ENCODE measurements at regions not wholly inside any gene's neighbourhood (a gene's known extent, or its start where the extent isn't known, plus 50 kb on each side); places are given as distances from the start of the nearest gene placed in this dataset.

DNA sequence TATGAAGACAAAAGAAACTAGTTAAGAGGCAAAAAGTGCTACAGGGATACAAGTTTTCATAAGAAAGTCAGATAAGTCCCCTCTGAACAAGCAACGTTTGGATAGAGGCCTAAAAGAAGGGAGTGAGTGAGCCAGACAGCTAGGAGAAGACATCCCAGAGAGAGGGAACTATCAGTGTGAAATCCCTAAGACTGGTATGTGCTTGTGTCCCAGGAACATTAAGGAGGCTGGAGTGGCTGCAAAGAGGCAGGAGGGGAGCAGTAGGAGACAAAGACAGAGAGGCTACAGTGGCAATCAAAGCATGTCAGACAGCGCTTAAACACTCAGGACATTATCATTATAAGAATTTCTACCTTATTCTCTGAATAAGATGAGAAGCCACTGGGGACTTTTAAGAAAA is 139.1 kb upstream of the STK32A start:
- TF ChIP-seq, protein P1, sequence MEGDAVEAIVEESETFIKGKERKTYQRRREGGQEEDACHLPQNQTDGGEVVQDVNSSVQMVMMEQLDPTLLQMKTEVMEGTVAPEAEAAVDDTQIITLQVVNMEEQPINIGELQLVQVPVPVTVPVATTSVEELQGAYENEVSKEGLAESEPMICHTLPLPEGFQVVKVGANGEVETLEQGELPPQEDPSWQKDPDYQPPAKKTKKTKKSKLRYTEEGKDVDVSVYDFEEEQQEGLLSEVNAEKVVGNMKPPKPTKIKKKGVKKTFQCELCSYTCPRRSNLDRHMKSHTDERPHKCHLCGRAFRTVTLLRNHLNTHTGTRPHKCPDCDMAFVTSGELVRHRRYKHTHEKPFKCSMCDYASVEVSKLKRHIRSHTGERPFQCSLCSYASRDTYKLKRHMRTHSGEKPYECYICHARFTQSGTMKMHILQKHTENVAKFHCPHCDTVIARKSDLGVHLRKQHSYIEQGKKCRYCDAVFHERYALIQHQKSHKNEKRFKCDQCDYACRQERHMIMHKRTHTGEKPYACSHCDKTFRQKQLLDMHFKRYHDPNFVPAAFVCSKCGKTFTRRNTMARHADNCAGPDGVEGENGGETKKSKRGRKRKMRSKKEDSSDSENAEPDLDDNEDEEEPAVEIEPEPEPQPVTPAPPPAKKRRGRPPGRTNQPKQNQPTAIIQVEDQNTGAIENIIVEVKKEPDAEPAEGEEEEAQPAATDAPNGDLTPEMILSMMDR (optimal IDR thresholded peaks at IDR 0.05 in 1 of 3, IDR thresholded peaks at IDR 0.05 in 1 of 3, conservative IDR thresholded peaks at IDR 0.05 in 1 of 3; ENCODE audit: extremely low read depth in 1 of 3, insufficient read depth in 2 of 3, low read length in 3 of 3): no peak
- no peak for TF ChIP-seq EZH2 (IDR thresholded peaks at IDR 0.05; ENCODE audit: low read length)
